NCI-H1436 (cell line): ENCODE measurements at regions not wholly inside any gene's neighbourhood (a gene's known extent, or its start where the extent isn't known, plus 50 kb on each side); places are given as distances from the start of the nearest gene placed in this dataset.
"Not testable (repeated sequence)": the region's sequence is repeated elsewhere in the genome, so short reads cannot be mapped to it uniquely, and the experiment has no call there.

Experiments used
- DNase-seq: peaks from one replicate; lab custom pipeline; 2025; lab: John Stamatoyannopoulos, UW

- DNase-seq = no peak
Observed at GRCh38 chr14:105600939-105601359, 74.6 kb downstream of the TMEM121 start.

GRCh38 chr14:105601360-105602242 is 75.2 kb downstream of the TMEM121 start:
- DNase-seq = no peak

GRCh38 chr14:105602243-105602750 is 75.9 kb downstream of the TMEM121 start:
- DNase-seq = no peak

- no peak for DNase-seq
Observed at GRCh38 chr14:105602799-105603793, 76.7 kb downstream of the TMEM121 start.

- not testable (repeated sequence) for DNase-seq
Observed at GRCh38 chr14:105604531-105605463, 78.4 kb downstream of the TMEM121 start.

- DNase-seq = no peak
Observed at GRCh38 chr14:105605464-105606304, 79.3 kb downstream of the TMEM121 start.

- DNase-seq = not testable (repeated sequence)
Observed at GRCh38 chr14:105606305-105606975, 80.1 kb downstream of the TMEM121 start.

GRCh38 chr14:105607025-105607424 is 80.6 kb downstream of the TMEM121 start:
- DNase-seq = not testable (repeated sequence)

GRCh38 chr14:105614987-105615386 is 88.6 kb downstream of the TMEM121 start:
- DNase-seq = not testable (repeated sequence)

- not testable (repeated sequence) for DNase-seq
Observed at GRCh38 chr14:105615986-105616801, 89.8 kb downstream of the TMEM121 start.

GRCh38 chr14:105616802-105617192 is 90.4 kb downstream of the TMEM121 start:
- no peak for DNase-seq

GRCh38 chr14:105617201-105617777 is 90.9 kb downstream of the TMEM121 start:
- no peak for DNase-seq

GRCh38 chr14:105617805-105618204 is 91.4 kb downstream of the TMEM121 start:
- DNase-seq = not testable (repeated sequence)

- not testable (repeated sequence) for DNase-seq
Observed at GRCh38 chr14:105619324-105619723, 92.9 kb downstream of the TMEM121 start.

GRCh38 chr14:105620178-105620864 is 93.9 kb downstream of the TMEM121 start:
- not testable (repeated sequence) for DNase-seq

- DNase-seq = not testable (repeated sequence)
Observed at GRCh38 chr14:105620865-105621471, 94.6 kb downstream of the TMEM121 start.
